Skin of body (tissue), 1 donor: ENCODE measurements at regions not wholly inside any gene's neighbourhood (a gene's known extent, or its start where the extent isn't known, plus 50 kb on each side); places are given as distances from the start of the nearest gene placed in this dataset.
"Not testable (repeated sequence)": the region's sequence is repeated elsewhere in the genome, so short reads cannot be mapped to it uniquely, and the experiment has no call there.

ENCODE experiments used
- DNase-seq: peaks from one replicate; lab custom pipeline; 2025; lab: John Stamatoyannopoulos, UW

GRCh38 chr9:79409182-79409823 lies 162.5 kb upstream of the TLE4 start:
- no peak for DNase-seq

GRCh38 chr9:79425840-79426239 lies 145.9 kb upstream of the TLE4 start:
- no peak for DNase-seq

GRCh38 chr9:79428422-79428821 lies 143.3 kb upstream of the TLE4 start:
- no peak for DNase-seq

GRCh38 chr9:79430619-79431018 lies 141.1 kb upstream of the TLE4 start:
- DNase-seq = no peak

- DNase-seq = no peak
These were observed 140.6 kb upstream of the TLE4 start for GRCh38 chr9:79431019-79431679.

- no peak for DNase-seq
These were observed 139.3 kb upstream of the TLE4 start for GRCh38 chr9:79432485-79432884.

GRCh38 chr9:79433703-79434102 lies 138.1 kb upstream of the TLE4 start:
- DNase-seq = no peak

GRCh38 chr9:79439221-79439620 lies 132.5 kb upstream of the TLE4 start:
- DNase-seq = not testable (repeated sequence)

- no peak for DNase-seq
These were observed 125.0 kb upstream of the TLE4 start for GRCh38 chr9:79446523-79447307.

GRCh38 chr9:79447308-79447605 lies 124.5 kb upstream of the TLE4 start:
- DNase-seq = no peak

GRCh38 chr9:79447762-79448161 lies 124.0 kb upstream of the TLE4 start:
- DNase-seq = no peak

- DNase-seq = no peak
These were observed 119.5 kb upstream of the TLE4 start for GRCh38 chr9:79452265-79452664.

- no peak for DNase-seq
These were observed 110.1 kb upstream of the TLE4 start for GRCh38 chr9:79461712-79462111.

- no peak for DNase-seq
These were observed 106.6 kb upstream of the TLE4 start for GRCh38 chr9:79465156-79465555.

GRCh38 chr9:79469164-79469563 lies 102.6 kb upstream of the TLE4 start:
- DNase-seq = no peak

GRCh38 chr9:79470954-79471353 lies 100.8 kb upstream of the TLE4 start:
- DNase-seq = no peak

- DNase-seq = peak; percentile 29
These were observed 99.9 kb upstream of the TLE4 start for GRCh38 chr9:79471580-79472543.

- no peak for DNase-seq
These were observed 98.1 kb upstream of the TLE4 start for GRCh38 chr9:79473704-79474103.

GRCh38 chr9:79477241-79477840 lies 94.4 kb upstream of the TLE4 start:
- no peak for DNase-seq

- DNase-seq = peak; percentile 67
These were observed 93.6 kb upstream of the TLE4 start for GRCh38 chr9:79477955-79478771.
